ENCODE measurements at regions not wholly inside any gene's neighbourhood (a gene's known extent, or its start where the extent isn't known, plus 50 kb on each side); places are given as distances from the start of the nearest gene placed in this dataset.

GRCh38 chrX:82224961-82225360, 1023.1 kb downstream of the SH3BGRL start:
- TF ChIP-seq EZH2phosphoT487 (IDR thresholded peaks at IDR 0.05; ENCODE audit: low read depth) (no peak), CTCF (IDR thresholded peaks at IDR 0.05; ENCODE audit: low read depth, low read length) (no peak)

Measured in OCI-LY3 (cell line).